Activated B cell treated with CpG ODN at 0.5 μM for 24 hours (primary cell): ENCODE measurements at regions not wholly inside any gene's neighbourhood (a gene's known extent, or its start where the extent isn't known, plus 50 kb on each side); places are given as distances from the start of the nearest gene placed in this dataset.
"Not testable (repeated sequence)": the region's sequence is repeated elsewhere in the genome, so short reads cannot be mapped to it uniquely, and the experiment has no call there.

Experiments used
- ATAC-seq: fragments of 200-7000 bp; cut with Tn5 transposase; one replicate; pipeline ENCODE4 v1.10.0; 2021; ENCODE audit warnings: low read depth, mild to moderate bottlenecking, moderate library complexity
- CTCF ChIA-PET: fragments of 350-600 bp; sonication (Branson Sonifier 250); formaldehyde crosslinking; loops from one replicate; lab custom pipeline; 2021; ENCODE audit warnings: antibody characterized with exemption; lab: Charles Lee
- POLR2A ChIA-PET: fragments of 350-600 bp; sonication (Branson Sonifier 250); formaldehyde crosslinking; loops from one replicate; lab custom pipeline; 2021; ENCODE audit warnings: antibody characterized with exemption; lab: Charles Lee
- DNase-seq: peaks from one replicate; pipeline ENCODE4 v3.0.0; 2022
- H3K27ac Mint-ChIP-seq: one replicate; pipeline ENCODE4 v1.8.0; 2020; ENCODE audit warnings: mixed read lengths
- H3K27me3 Mint-ChIP-seq: one replicate; pipeline ENCODE4 v1.8.0; 2021; ENCODE audit warnings: mixed read lengths
- H3K36me3 Mint-ChIP-seq: one replicate; pipeline ENCODE4 v1.8.0; 2021; ENCODE audit warnings: low read depth, mixed read lengths
- H3K4me1 Mint-ChIP-seq: one replicate; pipeline ENCODE4 v1.8.0; 2021; ENCODE audit warnings: mixed read lengths
- H3K4me3 Mint-ChIP-seq: one replicate; pipeline ENCODE4 v1.8.0; 2020; ENCODE audit warnings: mild to moderate bottlenecking, mixed read lengths
- H3K9me3 Mint-ChIP-seq: one replicate; pipeline ENCODE4 v1.8.0; 2020; ENCODE audit warnings: mixed read lengths
- CTCF ChIP-seq: fragments of 200-600 bp; IDR thresholded peaks from one replicate; pipeline ENCODE4 v1.8.0; 2022; ENCODE audit warnings: antibody characterized with exemption, mild to moderate bottlenecking
- intact Hi-C: fragments of 100-400 bp; cut with micrococcal nuclease; formaldehyde crosslinking; loops from one replicate; pipeline ENCODE4 v1.15.1; 2024

- no peak for TF ChIP-seq CTCF
- no peak for DNase-seq
- no peaks in the 10 kb centered on the region for H3K9me3 Mint-ChIP-seq
- ChIA-PET CTCF (no interaction called here), POLR2A (no interaction called here)
- H3K27me3 Mint-ChIP-seq: no peaks in the 10 kb centered on the region
- no peaks in the 10 kb centered on the region for H3K4me1 Mint-ChIP-seq
- no peak for ATAC-seq
- no peak overlapping the region for H3K4me3 Mint-ChIP-seq
- intact Hi-C loops: no loop called here
- H3K27ac Mint-ChIP-seq: no peak overlapping the region
- H3K36me3 Mint-ChIP-seq: no peaks in the 10 kb centered on the region
Observed at GRCh38 chr12:33942172-33942571, 80.1 kb upstream of the ALG10 start.

GRCh38 chr12:33944703-33945437, 77.4 kb upstream of the ALG10 start:
- H3K9me3 Mint-ChIP-seq: peaks cover 14% of the 10 kb centered on the region
- H3K4me1 Mint-ChIP-seq: no peaks in the 10 kb centered on the region
- POLR2A ChIA-PET: no interaction called here
- H3K27ac Mint-ChIP-seq: no peak overlapping the region
- no peaks in the 10 kb centered on the region for H3K36me3 Mint-ChIP-seq
- ATAC-seq (no peak), DNase-seq (no peak)
- H3K4me3 Mint-ChIP-seq: no peak overlapping the region
- intact Hi-C loops: no loop called here
- H3K27me3 Mint-ChIP-seq: no peaks in the 10 kb centered on the region
- CTCF ChIA-PET: no interaction called here
- TF ChIP-seq CTCF: no peak

- intact Hi-C loops: no loop called here
- H3K9me3 Mint-ChIP-seq: peaks cover 19% of the 10 kb centered on the region
- no peaks in the 10 kb centered on the region for H3K4me1 Mint-ChIP-seq
- H3K4me3 Mint-ChIP-seq: no peak overlapping the region
- ATAC-seq (no peak), DNase-seq (no peak)
- ChIA-PET CTCF (no interaction called here), POLR2A (no interaction called here)
- no peaks in the 10 kb centered on the region for H3K27me3 Mint-ChIP-seq
- H3K36me3 Mint-ChIP-seq: no peaks in the 10 kb centered on the region
- no peak for TF ChIP-seq CTCF
- no peak overlapping the region for H3K27ac Mint-ChIP-seq
Observed at GRCh38 chr12:33945438-33945784, 76.9 kb upstream of the ALG10 start.

DNA sequence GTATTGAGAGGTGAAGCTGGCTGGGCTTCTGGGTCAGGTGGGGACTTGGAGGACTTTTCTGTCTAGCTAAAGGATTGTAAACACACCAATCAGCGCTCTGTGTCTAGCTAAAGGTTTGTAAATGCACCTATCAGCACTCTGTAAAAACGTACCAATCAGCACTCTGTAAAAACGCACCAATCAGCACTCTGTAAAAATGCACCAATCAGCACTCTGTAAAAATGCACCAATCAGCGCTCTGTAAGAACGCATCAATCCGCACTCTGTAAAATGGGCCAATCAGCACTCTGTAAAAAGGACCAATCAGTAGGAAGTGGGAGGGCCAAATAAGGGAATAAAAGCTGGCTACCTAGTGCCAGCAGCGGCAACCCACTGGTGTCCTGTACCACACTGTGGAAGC, 56.1 kb upstream of the ALG10 start:
- DNase-seq, H3K9me3 Mint-ChIP-seq, intact Hi-C loops, H3K27me3 Mint-ChIP-seq, ATAC-seq, CTCF ChIA-PET, H3K27ac Mint-ChIP-seq, H3K4me3 Mint-ChIP-seq, H3K4me1 Mint-ChIP-seq, H3K36me3 Mint-ChIP-seq, POLR2A ChIA-PET: not testable (repeated sequence)

DNA sequence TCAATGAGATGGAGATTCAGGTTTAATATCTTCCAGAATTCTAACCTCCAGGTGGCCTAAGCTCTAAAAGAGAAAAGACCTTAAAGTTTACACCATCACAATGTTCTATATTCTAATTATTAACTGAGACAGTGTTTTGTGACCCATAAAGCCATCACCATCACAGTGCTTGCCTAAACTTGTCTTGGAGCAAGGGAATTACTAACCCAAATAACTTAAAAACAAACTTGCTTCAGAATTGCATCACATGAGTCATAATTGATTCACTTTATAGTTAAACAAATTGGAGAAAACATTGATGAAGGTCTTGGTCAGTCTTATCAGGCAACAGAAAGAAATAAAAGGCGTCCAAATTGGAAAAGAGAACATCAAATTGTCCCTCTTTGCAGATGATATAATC, 54.5 kb upstream of the ALG10 start:
- POLR2A ChIA-PET: no interaction called here
- Mint-ChIP-seq H3K9me3 (peaks cover 7% of the 10 kb centered on the region), H3K27me3 (no peaks in the 10 kb centered on the region), H3K27ac (no peak overlapping the region), H3K36me3 (no peaks in the 10 kb centered on the region), H3K4me1 (no peaks in the 10 kb centered on the region), H3K4me3 (no peak overlapping the region)
- ATAC-seq (no peak), DNase-seq (no peak)
- CTCF ChIA-PET: no interaction called here
- intact Hi-C loops: no loop called here
- TF ChIP-seq CTCF: no peak
